Prostate gland (tissue), 2 donors: ENCODE measurements at regions not wholly inside any gene's neighbourhood (a gene's known extent, or its start where the extent isn't known, plus 50 kb on each side); places are given as distances from the start of the nearest gene placed in this dataset.

Experiments used
- DNase-seq: peaks from one replicate; pipeline ENCODE4 v3.0.0-alpha.2; 2019; ENCODE audit warnings: low spot score
- H3K27ac ChIP-seq, 2 donors: fragments of 200-600 bp; sonication (generic); 2 replicates each; pipeline ENCODE4 v1.5.1; 2017 to 2019
- H3K27me3 ChIP-seq: fragments of 200-600 bp; sonication (generic); replicated peaks from 2 replicates; pipeline ENCODE4 v1.5.1; 2019; ENCODE audit not compliant: insufficient read depth
- H3K36me3 ChIP-seq, 2 donors: fragments of 200-600 bp; sonication (generic); 1 replicate in 1 of 2; 2 replicates in 1 of 2; pipeline versions ENCODE4 v1.5.1 to v1.8.1; 2017 to 2019
- H3K4me1 ChIP-seq: fragments of 200-600 bp; sonication (generic); replicated peaks from 2 replicates; pipeline ENCODE4 v1.5.1; 2019
- H3K4me3 ChIP-seq, 2 donors: fragments of 200-600 bp; sonication (generic); 2 replicates each; pipeline ENCODE4 v1.5.1; 2017 to 2019
- H3K9me3 ChIP-seq: fragments of 200-600 bp; sonication (generic); 2 replicates; pipeline ENCODE4 v1.5.1; 2017
- POLR2A ChIP-seq: fragments of 450-650 bp; IDR thresholded peaks from one replicate; pipeline ENCODE4 v1.6.1; 2016; ENCODE audit warnings: antibody characterized with exemption, mild to moderate bottlenecking
- POLR2AphosphoS5 ChIP-seq: sonication (generic); formaldehyde crosslinking; IDR thresholded peaks from one replicate; pipeline ENCODE4 v1.6.1; 2017; ENCODE audit warnings: antibody characterized with exemption
- WGBS: methylation state at CpG from one replicate; pipeline ENCODE4 v1.1.5; 2018; 5-methylcytosine and 5-hydroxymethylcytosine counted together
- intact Hi-C: fragments of 100-400 bp; cut with DNase I; formaldehyde crosslinking; loops from one replicate; pipeline ENCODE4 v1.14.2; 2022
- TF ChIP-seq, protein P1 (sequence below), 4 experiments: fragments of 200-600 bp in 2 of 4; fragments of 450-650 bp in 2 of 4; sonication (generic) in 2 of 4; IDR thresholded peaks; 1 replicate in 3 of 4; 2 replicates in 1 of 4; pipeline ENCODE4 v1.5.1; 2016 to 2019; ENCODE audit warnings: antibody characterized with exemption in 4 of 4, mild to moderate bottlenecking in 2 of 4, moderate library complexity in 2 of 4

GRCh38 chr5:77935506-77936364, 159.6 kb upstream of the TBCA start:
- H3K9me3 ChIP-seq = no peaks in the 10 kb centered on the region
- intact Hi-C loops = no loop called here
- H3K27me3 ChIP-seq = no peaks in the 10 kb centered on the region
- WGBS = 74% methylated on average over 11 of the region's 11 CpGs
- no peak for DNase-seq
- no peaks in the 10 kb centered on the region for H3K4me1 ChIP-seq
- no peaks in the 10 kb centered on the region for H3K36me3 ChIP-seq
- no peak overlapping the region for H3K27ac ChIP-seq
- TF ChIP-seq, protein P1, sequence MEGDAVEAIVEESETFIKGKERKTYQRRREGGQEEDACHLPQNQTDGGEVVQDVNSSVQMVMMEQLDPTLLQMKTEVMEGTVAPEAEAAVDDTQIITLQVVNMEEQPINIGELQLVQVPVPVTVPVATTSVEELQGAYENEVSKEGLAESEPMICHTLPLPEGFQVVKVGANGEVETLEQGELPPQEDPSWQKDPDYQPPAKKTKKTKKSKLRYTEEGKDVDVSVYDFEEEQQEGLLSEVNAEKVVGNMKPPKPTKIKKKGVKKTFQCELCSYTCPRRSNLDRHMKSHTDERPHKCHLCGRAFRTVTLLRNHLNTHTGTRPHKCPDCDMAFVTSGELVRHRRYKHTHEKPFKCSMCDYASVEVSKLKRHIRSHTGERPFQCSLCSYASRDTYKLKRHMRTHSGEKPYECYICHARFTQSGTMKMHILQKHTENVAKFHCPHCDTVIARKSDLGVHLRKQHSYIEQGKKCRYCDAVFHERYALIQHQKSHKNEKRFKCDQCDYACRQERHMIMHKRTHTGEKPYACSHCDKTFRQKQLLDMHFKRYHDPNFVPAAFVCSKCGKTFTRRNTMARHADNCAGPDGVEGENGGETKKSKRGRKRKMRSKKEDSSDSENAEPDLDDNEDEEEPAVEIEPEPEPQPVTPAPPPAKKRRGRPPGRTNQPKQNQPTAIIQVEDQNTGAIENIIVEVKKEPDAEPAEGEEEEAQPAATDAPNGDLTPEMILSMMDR (IDR thresholded peaks at IDR 0.05) = no peak
- TF ChIP-seq POLR2A (no peak), POLR2AphosphoS5 (no peak)
- H3K4me3 ChIP-seq = no peak overlapping the region

DNA sequence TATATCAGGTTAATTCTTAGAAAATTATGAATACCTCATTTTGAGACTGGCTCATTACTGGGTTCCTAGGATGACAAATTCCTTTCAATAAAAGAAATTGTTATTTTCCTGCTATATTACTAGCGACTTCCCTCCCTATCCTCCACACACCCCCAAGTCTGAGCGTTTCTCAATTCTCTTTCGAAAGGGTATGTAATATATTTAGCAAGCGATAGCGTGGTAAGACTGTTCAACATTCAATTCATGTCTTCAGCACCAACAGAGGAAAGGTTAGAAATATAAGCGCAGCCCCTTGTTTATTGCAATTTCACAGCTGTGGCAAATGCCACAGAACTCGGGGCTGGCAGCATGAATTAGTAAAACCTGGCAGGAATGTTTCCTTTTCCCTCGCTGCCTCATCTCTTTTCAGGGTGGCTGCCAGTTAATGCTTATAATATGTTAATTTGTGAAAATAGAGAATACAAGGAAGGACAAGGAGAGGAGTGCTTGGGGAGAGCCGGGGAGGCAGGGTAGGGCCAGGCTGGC, 152.7 kb upstream of the TBCA start:
- H3K36me3 ChIP-seq = no peaks in the 10 kb centered on the region

DNA sequence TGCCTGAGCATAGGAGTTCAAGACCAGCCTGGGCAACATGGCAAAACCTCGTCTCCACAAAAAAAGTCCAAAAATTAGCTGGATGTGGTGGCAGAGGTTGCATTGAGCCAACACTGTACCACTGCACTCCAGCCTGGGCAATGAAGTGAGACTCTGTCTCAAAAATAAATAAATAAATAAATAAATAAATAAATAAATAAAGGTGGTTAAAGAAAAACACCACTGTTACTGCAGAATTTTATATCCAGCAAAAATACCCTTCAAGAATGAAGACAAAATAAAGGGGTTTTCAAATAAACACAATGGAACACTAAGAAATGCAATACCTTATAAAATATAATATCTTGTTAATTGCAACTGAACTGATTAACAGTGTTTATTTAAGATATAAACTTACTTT, 150.2 kb upstream of the TBCA start:
- H3K9me3 ChIP-seq = no peaks in the 10 kb centered on the region
- intact Hi-C loops = no loop called here
- DNase-seq = no peak
- H3K4me3 ChIP-seq = no peak overlapping the region
- no peaks in the 10 kb centered on the region for H3K36me3 ChIP-seq
- peaks cover 2% of the 10 kb centered on the region for H3K27me3 ChIP-seq
- no peak overlapping the region for H3K27ac ChIP-seq
- no peaks in the 10 kb centered on the region for H3K4me1 ChIP-seq
- no peak for TF ChIP-seq POLR2A
- no peak for TF ChIP-seq POLR2AphosphoS5
- TF ChIP-seq, protein P1 (IDR thresholded peaks at IDR 0.05) = no peak
- 96% methylated on average over 1 of the region's 1 CpG for WGBS

More for the DNA sequence above, 152.7 kb upstream of the TBCA start:
- WGBS = 74% methylated on average over 9 of the region's 9 CpGs
- no peak for DNase-seq
- TF ChIP-seq POLR2A = no peak
- no peak for TF ChIP-seq POLR2AphosphoS5
- TF ChIP-seq, protein P1 (IDR thresholded peaks at IDR 0.05) = no peak
- no peak overlapping the region for H3K27ac ChIP-seq
- no peaks in the 10 kb centered on the region for H3K4me1 ChIP-seq
- intact Hi-C loops = no loop called here
- H3K9me3 ChIP-seq = no peaks in the 10 kb centered on the region
- H3K27me3 ChIP-seq = peaks cover 2% of the 10 kb centered on the region
- no peak overlapping the region for H3K4me3 ChIP-seq

GRCh38 chr5:77925503-77925902, 149.4 kb upstream of the TBCA start:
- Histone ChIP-seq H3K4me3 (no peak overlapping the region), H3K36me3 (no peaks in the 10 kb centered on the region), H3K27ac (no peak overlapping the region), H3K4me1 (no peaks in the 10 kb centered on the region), H3K9me3 (no peaks in the 10 kb centered on the region), H3K27me3 (peaks cover 2% of the 10 kb centered on the region)
- TF ChIP-seq POLR2A (no peak), POLR2AphosphoS5 (no peak)
- TF ChIP-seq, protein P1 (IDR thresholded peaks at IDR 0.05) = no peak
- intact Hi-C loops = no loop called here
- 95% methylated on average over 3 of the region's 3 CpGs for WGBS
- DNase-seq = no peak

GRCh38 chr5:77924081-77924480, 147.9 kb upstream of the TBCA start:
- no peak for TF ChIP-seq POLR2A
- no peak for TF ChIP-seq POLR2AphosphoS5
- TF ChIP-seq, protein P1 (IDR thresholded peaks at IDR 0.05) = no peak
- intact Hi-C loops = no loop called here
- no peaks in the 10 kb centered on the region for H3K36me3 ChIP-seq
- no peak for DNase-seq
- 32% methylated on average over 3 of the region's 3 CpGs for WGBS
- no peak overlapping the region for H3K4me3 ChIP-seq
- H3K4me1 ChIP-seq = no peaks in the 10 kb centered on the region
- peaks cover 2% of the 10 kb centered on the region for H3K27me3 ChIP-seq
- no peaks in the 10 kb centered on the region for H3K9me3 ChIP-seq
- H3K27ac ChIP-seq = no peak overlapping the region
